Astrocyte (in vitro differentiated cells and primary cell): ENCODE measurements at regions not wholly inside any gene's neighbourhood (a gene's known extent, or its start where the extent isn't known, plus 50 kb on each side); places are given as distances from the start of the nearest gene placed in this dataset.

Source experiments
- EZH2 ChIP-seq: IDR thresholded peaks from 2 replicates; pipeline ENCODE4 v1.6.1; 2012; ENCODE audit warnings: mild to moderate bottlenecking, low read length, inconsistent platforms; ENCODE audit not compliant: insufficient read depth
- TF ChIP-seq, protein P1 (sequence below): IDR thresholded peaks from 2 replicates; pipeline ENCODE4 v1.5.1; 2011; ENCODE audit warnings: low read depth, mild to moderate bottlenecking, inconsistent platforms, low read length, moderate library complexity; ENCODE audit not compliant: insufficient read depth

DNA sequence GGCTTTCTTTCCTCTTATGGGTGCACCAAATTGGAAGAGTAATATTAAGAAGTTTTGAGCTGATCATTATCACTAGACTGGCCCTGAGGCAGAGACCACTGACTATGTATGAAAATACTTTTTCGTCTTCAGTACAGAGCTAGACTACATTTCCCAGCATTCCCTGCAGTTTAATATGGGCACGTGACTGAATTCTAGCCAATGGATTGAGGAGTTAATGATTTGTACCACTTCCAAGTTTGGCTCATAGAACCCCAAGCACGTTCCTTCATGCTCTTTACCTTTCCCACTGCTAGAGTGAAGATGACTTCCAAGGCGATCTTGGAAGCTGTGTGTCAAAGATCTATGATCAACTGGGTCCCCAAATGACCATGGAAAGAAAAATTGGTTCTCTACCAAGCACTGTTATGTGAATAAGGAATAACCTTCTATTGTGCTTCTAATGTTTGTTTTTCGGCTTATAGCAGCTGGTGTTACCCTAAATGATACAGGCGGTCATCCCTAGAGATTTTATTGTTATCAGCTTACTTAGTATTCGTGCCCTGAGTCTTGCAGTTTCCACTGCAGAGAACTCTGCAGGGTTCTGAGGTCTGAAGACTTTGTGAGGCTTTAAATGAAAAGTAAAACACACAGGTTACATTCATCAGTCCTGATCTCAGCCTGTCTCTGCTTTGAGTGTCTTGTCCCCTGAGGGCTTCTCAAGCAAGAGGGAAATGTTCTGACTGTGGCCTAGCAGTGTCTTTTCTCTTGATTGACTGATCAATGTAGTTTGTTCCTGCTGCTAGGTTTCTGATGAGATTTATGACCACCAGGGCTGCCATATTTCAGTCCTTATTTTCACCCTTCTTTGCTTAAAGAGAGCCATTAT, 486.8 kb downstream of the PDCD6IP start:
- TF ChIP-seq, protein P1, sequence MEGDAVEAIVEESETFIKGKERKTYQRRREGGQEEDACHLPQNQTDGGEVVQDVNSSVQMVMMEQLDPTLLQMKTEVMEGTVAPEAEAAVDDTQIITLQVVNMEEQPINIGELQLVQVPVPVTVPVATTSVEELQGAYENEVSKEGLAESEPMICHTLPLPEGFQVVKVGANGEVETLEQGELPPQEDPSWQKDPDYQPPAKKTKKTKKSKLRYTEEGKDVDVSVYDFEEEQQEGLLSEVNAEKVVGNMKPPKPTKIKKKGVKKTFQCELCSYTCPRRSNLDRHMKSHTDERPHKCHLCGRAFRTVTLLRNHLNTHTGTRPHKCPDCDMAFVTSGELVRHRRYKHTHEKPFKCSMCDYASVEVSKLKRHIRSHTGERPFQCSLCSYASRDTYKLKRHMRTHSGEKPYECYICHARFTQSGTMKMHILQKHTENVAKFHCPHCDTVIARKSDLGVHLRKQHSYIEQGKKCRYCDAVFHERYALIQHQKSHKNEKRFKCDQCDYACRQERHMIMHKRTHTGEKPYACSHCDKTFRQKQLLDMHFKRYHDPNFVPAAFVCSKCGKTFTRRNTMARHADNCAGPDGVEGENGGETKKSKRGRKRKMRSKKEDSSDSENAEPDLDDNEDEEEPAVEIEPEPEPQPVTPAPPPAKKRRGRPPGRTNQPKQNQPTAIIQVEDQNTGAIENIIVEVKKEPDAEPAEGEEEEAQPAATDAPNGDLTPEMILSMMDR, result no peak
- TF ChIP-seq EZH2, result no peak
